ENCODE measurements at regions not wholly inside any gene's neighbourhood (a gene's known extent, or its start where the extent isn't known, plus 50 kb on each side); places are given as distances from the start of the nearest gene placed in this dataset.

DNA sequence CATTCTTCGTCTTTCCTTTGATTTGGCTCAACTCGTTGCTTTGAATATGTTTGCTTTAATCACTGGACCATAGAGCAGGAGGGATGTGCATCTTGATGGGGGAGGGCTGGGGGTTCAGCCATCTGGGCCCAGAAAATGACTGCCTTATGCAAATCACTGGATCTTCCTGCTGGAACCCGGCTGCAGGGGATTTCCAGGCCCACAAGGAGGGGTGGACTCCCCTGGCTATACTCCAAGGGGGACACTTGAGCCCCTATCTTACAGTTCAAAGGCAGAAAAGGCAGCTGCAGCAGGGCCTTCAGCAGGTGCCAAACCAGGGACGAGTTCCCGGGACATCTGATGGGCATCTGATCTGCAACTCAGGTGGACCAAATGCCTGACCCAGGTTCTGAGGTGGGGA, 122.5 kb downstream of the DICER1 start:
- DNase-seq = no peak

DNA sequence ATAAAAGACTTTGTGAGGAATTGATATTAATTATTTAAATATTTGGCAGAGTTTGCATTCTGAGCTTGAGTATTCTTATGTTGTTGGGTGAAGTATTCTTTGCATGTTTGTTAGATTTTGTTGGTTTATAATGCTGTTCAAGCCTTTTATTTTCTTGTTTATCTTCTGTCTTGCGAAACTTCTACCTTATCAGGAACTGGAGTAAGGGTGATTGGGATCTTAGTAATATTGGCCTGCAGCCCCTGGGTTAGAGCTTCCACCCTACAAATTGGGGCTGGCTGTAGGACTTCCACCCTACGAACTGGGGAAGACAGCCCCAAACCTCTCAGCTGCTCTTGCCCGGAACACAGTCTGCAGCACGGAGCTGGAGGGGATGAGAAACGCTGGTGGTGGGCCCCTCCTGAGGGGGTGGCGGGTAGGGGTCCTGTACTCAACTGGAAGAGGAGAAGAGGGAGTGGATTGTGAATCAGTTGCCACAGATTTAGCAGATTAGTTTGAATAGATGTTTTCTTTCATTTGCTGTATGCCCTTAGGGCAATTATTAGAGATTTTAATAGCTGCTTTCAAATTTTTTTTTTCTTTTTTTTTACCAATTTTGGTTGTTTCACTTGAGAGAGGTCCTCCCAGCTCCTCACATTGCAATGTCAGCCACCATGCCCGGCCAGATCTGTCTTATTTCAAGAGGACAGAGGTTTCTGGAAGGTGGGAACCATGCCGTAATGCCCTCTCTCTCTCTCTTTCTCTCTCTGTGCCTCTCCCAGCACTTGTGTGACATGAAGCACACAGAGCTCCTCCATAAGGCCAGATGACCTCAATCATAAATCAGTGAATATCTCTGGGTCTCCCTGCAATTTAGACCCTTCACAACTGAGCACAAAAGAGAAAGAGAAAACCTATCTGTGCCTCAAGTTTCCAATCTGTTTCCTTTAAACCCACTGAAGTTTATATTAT, 123.4 kb downstream of the DICER1 start:
- DNase-seq = no peak

DNA sequence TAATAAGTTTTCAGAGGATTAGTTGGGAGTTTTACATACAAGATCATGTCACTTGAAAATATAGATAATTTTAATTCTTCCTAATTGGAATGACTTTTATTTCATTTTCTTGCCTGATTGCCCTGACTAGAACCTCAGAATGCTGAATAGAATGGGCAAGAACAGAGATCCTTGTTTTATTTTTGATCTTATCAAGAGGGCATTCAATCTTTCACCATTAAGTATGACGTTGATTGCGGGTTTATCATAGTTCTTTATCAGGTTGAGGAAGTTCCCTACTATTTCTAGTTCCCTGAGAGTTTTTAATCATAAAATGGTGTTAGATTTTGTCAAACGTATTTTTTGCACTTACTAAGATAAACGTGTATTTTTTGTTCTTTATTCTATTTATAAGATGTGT, 124.3 kb downstream of the DICER1 start:
- no peak for DNase-seq

DNA sequence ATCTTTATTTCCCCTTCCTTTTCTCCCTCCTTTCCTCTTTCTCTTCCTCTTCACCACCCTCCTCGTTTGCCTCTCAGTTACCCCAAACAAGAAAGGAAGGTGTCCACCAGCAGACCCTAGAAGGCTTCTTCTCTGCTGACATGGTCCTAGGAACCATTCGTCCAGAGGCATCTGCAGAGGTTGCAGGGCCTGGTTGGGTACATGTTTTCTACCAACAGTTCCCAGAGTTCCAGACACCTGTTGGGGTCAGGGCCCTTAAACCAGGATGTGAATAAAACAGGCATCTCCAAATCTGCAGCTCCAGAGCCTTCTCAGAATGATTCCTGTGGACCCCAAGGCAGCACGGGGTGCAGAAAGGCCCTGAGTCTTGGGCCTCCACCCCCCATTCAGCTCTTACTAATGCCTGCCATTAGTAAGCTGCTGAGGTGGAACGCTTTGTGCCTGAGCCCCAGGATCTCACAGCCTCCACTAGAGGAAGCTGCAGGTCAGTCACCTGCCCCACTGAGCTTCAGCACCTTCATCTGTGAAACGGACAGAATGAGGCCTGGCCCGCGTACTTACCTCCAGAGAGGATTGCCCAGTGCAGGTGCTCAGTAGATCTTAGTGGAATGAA, 130.4 kb downstream of the DICER1 start:
- DNase-seq = no peak

DNA sequence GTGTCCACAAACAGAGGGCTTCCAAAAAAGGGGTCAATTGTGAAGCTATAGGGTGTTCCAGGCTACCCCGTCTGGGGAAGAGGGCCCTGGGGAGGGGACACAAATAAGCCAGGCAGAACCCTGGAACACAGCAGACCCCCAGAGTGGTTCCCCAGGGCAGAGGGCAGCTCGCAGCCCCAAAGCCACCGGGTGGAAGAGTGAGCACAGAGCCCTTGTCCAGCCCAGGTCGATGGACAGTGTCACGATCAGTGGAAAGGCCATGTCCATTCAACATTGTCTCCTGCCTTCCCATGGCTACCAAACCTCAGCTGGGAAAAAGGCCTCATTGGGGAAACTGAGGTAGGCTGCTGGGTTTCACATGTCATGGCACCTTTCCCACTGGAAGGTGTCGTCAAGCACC, 131.4 kb downstream of the DICER1 start:
- no peak for DNase-seq

DNA sequence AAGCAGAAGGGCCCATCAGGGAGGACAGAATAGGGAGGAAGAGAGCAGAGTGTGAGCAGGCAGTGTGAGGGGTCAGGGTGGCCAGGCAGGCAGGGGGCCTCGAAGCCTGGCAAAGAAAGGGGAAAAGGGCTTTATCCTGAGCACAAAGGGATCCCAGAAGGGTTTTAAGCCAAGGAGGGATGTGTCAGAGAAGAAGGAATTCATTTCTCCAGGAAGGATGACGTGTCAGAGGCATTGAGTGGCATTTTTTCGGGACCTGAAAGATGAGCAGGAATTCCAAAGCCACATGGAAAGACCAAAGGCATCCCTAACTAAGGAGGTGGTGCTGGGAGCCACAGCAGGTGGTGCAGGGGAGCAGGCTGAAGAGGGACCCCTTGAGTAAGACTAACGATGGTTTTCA, 132.1 kb downstream of the DICER1 start:
- no peak for DNase-seq

DNA sequence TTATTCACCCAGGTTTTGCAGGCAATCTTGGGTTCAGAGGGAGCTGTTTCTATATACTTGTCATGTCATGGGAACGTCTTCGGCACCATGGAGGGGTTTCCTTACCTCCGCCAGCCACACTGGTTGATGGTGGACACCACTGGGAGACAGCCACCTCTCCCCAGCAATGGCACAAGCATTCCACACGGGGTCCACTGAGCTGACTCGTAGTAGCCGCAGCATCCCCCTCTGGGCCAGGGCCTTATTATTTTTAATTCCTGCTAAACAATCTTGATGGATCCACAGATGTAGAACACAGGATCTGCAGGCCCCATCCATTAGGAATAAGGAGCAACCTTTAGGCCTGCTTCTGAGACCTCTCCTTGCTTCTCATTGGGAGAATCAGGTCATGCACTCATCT, 132.9 kb downstream of the DICER1 start:
- no peak for DNase-seq

DNA sequence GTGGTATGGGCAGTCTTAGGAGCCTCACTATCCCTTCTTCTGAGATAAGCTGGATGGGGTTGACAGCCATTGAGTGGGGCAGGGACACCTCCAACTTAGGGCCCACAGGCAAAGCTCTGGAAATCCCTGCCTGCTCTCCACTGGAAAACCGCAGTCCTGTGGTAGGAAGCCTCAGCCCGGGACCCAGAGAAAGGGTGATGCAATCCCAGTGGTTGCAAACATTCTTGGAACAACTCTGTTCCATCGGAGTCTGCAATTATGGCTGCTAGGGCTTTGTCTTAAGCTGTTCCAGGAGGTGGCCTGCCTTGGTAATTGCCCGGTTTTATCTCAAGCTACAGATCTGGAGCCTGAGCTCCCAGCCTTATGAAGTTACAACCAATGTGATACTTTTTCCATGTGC, 133.4 kb downstream of the DICER1 start:
- DNase-seq = no peak

DNA sequence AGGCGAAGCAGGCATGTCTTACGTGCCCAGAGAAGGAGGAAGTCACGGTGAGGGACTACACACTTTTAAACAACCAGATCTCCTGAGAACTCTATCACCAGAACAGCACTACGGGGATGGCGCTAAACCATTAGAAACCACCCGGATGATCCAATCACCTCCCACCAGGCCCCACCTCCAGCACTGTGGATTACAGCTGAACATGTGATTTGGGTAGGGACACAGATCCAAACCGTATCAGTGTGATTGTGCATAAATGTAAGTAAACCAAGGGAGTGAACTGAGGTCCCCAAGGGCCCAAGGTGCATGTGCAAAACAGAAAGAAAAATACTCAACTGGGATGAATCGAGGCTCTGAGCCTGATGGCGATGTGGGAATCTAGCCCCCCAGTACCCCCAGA, 134.2 kb downstream of the DICER1 start:
- DNase-seq = no peak

DNA sequence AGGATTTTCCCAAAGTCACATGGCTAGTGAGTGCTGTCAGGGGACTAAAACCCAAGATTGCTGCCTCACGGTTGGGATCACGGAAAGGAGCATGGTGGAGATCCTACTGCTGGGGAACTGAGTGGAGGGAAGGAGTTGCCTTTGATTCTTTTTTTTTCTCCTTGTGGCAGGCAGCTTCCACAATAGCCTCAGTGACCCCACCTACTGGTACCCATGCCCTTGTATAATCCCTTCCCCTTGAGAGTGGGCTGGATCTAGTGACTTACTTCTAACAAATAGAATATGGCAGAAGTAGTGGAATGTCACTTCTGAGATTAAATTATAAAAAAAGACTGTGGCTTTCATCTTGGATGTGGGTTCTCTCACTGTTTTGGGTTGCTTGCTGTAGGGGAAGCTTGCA, 135.7 kb downstream of the DICER1 start:
- no peak for DNase-seq

DNA sequence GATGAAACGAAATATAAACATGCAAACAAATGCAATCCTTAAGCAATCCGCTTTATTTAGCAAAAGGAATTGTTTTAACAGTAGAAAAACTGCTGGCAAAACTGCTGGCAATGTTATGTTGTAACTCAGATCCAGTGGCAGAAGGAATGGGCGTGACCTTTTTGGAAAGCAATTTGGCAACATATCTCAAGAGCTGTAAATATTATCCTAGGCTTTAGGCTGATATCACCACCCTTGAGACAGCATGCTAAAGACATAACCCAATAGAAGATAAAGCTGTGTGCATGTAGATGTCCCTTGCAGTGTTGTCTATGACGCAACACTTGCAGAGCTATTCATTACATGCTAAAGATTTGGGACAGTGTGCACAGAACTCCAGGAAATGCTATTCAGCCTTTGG, 138.5 kb downstream of the DICER1 start:
- no peak for DNase-seq

DNA sequence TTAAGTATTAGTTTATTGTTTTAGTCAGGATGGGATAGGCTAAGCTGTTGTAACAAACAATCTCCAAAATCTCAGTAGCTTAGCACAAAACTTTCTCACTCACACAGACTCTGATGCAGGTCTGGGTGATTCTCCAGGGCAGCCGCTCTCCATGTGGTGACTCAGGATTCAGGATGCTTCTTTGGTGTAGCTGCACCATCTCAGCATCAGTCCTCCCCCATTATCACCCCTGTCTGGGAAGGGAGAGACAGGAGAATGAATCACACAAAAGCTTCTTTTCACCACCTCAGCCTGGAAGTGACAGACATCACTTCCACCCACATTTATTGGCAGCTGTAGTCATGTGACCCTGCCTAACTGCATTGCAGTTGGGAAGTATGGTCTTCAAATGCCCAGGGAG, 142.3 kb downstream of the DICER1 start:
- DNase-seq = no peak

DNA sequence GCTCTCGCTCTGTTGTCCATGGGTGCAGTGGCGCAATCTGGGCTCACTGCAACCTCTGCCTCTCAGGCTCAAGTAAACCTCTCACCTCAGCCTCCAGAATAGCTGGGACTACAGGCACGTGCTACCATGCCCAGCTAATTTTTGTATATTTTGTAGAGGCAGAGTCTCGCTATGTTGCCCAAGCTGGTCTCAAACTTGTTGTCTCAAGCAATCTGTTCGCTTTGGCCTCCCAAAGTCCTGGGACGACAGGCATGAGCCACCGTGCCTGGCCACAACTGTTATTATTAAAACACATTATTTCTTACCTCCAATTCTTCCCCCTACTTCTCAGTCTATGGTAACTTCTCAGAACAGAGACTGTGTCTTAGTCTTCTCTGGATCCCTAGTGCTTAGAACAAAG, 143.3 kb downstream of the DICER1 start:
- no peak for DNase-seq

DNA sequence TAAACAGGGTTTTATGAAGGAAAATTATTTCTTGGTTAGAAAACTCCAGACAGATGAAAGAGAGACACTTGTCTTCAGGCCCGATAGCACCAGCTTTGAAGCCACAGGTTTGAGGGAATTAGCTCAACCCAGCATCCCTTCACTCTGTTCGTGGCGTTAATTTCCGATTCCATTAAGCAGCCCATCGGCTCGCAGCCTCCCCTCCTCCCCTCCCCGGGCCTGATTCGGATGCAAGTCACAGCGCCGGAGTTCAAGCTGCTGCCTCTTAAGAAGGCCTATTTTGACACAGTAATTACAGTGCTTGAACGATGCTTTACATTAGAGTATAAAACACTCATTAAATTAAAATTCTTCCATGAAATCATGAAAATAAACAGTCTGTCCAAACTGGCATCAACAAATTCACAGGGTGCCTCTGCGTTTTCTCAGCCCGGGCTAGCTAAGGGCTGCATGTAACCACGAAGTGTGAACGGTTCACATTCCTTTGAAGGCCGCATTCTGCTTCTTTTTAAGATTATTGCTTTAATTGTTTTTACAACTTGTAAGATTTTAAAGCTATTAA, 145.8 kb downstream of the DICER1 start:
- DNase-seq = no peak

DNA sequence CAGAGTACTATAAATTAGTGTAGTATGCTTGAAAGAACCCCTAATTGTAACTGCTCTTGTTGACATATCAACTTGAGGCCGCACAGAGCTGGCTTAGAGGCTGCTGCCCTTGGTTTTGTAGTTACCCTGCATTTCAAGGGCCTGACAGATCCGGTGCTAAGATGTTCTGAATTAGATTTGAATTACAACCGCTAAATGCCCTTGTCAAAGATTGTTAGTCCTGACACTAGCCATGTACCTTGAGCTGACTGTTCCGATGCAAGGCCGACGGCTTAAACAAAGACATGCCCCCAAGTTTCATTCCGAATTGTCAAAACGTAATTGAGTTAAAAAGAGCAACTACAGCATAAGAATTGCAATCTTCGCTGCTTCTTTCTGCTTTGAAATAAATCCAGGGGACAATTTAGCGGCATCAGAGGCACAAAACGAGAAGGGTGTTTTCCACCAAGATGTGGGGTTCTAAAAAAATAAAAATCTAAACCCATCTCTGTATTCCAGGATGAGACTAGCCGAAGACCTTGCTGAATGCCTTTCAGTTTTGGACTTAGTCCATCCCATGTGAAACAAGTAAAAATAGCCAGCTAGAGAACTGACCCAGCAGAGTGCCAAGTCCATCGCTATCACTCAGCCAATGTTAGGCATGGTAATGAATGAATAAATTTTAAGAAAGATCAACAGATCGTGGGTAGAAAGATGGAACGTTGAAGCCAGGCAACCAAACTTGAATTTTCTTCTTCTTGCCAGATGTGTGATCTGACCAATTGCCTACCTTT, 148.7 kb downstream of the DICER1 start:
- DNase-seq = no peak

DNA sequence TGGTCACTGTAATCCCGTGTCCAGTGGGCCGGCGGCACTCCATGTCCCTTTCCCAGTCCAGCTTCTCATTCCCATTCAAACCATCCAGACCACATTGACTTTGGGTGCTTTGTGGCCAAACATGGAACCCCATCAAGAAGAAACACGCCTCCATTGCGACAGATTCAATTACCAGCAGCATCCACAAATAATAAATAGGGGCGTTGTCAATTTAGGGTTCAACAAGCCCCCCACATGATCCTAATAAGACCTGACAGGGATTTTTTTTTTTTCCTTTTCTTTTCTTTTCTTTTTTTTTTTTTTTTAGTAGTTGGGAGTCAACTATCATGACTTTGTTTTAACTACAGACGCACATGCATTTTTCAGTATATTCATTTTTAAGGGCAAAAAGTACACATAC, 149.4 kb downstream of the DICER1 start:
- DNase-seq = no peak

DNA sequence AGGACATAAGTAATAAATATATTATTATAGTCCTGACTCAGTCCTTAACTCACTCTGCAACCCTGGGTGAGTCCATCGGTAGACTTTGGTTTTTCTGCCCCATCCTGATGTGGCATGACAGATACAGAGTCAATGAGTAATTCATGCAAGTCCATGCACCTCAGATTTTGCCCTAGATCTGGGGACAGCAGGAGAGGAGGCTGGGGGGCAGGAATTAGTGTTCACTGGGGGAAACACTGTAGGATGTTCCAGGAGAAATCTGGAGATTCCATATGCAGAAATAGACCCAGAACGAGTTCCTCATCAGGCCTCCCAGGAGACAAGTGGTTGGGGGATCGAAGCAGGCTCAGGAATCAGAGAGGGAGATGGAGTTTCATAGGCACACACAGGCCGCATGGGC, 150.8 kb downstream of the DICER1 start:
- DNase-seq = no peak

DNA sequence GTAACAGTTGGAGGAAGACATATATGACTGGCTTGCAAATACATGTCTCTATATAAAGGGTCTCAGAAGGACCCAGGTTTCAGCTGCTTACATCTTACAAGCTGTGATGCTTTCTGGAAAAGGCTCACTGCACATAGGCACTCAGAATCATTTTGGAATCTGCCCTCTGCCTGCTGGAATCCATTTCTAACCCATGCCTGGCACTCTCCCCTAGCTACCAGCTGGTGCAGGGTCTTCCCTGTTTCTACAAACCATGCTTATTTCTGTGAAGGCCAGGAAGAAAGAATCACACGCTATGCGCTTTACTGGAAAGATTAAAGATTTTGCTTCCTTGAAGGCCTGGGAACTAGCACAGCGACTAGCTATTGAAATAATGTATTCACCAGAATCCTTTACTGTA, 151.3 kb downstream of the DICER1 start:
- no peak for DNase-seq

DNA sequence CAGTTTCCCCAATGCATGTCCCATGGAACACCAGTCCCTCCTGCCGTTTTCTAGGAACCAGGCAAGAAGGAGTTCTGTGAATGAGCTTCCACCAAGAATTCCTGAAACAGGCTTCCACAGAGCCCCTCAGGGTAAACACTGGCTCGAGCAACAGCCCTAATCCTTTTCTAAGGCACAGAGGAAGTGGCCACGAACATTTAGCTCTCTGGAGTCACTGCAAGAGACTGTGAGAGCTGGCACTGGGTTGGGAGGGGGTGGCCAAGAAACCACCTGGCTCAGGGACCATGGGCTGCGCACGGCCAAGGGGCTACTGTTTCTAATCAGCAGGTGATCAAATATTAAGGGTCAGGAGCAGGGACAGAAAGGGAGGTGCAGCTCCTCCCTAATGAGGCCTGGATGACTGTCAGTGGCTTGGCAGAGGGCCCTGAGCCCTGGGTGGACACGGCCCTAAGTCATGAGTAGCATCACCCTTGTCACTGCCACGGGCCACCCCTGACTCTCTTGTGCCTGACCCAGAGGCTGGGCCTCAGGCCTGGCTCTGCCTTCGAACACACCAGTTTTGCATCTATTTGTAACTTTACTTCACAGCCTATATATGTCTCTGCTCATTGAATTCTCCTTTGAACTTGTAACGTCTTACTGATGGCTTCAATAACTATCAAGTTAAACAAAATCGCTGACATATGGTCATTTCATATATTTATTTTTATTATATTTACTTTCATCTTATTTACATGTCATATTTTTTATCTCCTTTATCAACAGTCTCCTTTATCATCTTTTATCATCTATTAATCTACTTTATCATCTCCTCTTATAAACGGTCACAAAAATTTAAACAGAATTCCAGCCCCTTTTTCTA, 154.0 kb downstream of the DICER1 start:
- no peak for DNase-seq

DNA sequence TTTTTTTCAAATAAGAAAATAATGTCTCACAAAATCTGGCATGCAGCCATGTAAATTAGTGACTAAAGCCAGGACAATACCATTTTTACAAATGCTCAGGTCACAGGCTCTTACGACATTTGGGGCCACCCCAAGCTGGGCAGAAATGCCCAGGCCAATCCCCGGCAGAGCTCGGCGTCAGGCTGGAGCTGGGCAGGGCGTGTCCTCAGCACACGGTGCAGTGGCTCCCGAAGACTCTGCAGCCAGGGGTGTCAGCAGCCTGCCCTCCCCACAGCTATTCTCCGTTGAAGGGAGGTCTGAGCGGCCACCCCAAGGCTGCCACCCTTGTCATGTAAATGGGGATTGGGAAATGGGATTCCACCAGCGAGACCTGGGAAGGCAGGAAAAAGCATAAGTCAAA, 158.6 kb downstream of the DICER1 start:
- no peak for DNase-seq

DNA sequence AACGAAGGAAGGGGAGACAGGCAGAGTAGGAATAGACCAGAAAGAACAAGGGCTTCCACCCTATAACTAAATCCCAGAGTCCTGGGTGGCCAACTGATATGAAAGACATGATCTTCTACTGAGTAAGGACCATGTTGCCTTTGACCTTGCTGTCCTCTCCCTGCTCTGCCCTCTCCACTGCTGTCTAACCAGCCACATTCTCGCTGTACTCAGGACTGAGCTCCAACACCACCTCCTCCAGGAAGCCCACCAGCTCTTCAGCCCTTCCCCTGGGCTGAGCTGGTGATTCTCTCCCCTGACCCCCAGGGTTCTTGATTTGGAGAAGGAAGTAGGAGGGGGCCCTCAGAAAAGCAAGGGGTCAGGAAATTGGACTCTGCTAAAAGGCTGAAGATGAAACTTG, 159.2 kb downstream of the DICER1 start:
- DNase-seq = no peak

DNA sequence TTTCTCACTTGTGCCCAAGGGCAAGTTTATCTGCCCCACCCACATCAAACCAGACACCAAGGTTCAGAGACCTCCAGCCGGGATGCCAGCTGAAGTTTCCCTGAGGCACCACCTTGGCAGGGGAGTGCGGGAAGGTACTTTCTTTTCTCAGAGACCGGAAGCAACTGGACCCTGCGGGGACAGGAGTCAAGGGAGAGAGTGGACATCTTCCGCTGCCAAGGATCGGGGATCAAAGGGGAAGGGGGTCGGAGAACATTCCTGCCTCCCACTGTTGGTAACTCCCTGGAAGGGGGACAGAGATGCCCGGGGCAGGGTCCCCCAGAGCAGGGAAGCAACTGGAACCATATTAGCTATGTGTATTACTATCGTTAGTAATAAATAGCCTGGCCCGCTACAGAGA, 161.8 kb downstream of the DICER1 start:
- no peak for DNase-seq

DNA sequence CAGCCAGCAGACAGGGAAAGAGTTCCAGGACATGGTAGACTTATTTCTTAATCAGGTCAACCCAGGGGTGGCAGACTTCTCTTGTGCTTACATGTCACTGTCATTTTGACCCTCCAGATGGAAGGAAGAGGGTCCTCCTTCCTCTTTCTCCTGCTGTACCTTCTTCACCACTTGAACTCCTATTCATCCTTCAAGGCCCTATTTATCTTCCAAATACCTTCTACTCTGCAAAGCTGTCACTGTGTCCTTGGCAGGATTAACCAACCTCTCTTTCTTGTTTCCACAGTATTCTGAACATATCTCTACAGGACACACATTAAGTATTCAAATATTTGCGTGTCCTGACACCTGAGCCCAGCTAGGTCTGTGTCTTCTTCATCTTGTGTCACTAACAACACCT, 163.1 kb downstream of the DICER1 start:
- no peak for DNase-seq
